Glutamatergic neuron (in vitro differentiated cells): ENCODE measurements at regions not wholly inside any gene's neighbourhood (a gene's known extent, or its start where the extent isn't known, plus 50 kb on each side); places are given as distances from the start of the nearest gene placed in this dataset.

Experiments used
- DNase-seq: peaks from one replicate; pipeline ENCODE4 v3.0.0; 2022
- H3K27ac Mint-ChIP-seq: one replicate; pipeline ENCODE4 v1.8.0; 2020; ENCODE audit warnings: mild to moderate bottlenecking, mixed read lengths, inconsistent platforms; ENCODE audit not compliant: unreplicated experiment
- H3K27me3 Mint-ChIP-seq: one replicate; pipeline ENCODE4 v1.8.0; 2020; ENCODE audit warnings: mild to moderate bottlenecking, moderate library complexity, mixed read lengths, inconsistent platforms; ENCODE audit not compliant: unreplicated experiment
- H3K36me3 Mint-ChIP-seq: one replicate; pipeline ENCODE4 v1.8.0; 2020; ENCODE audit warnings: mild to moderate bottlenecking, mixed read lengths, inconsistent platforms; ENCODE audit not compliant: unreplicated experiment
- H3K4me1 Mint-ChIP-seq: one replicate; pipeline ENCODE4 v1.8.0; 2020; ENCODE audit warnings: mild to moderate bottlenecking, low read depth, mixed read lengths, inconsistent platforms; ENCODE audit not compliant: unreplicated experiment
- H3K4me3 Mint-ChIP-seq: one replicate; pipeline ENCODE4 v1.8.0; 2020; ENCODE audit warnings: mild to moderate bottlenecking, mixed read lengths, inconsistent platforms; ENCODE audit not compliant: unreplicated experiment
- H3K9me3 Mint-ChIP-seq: one replicate; pipeline ENCODE4 v1.8.0; 2020; ENCODE audit warnings: mild to moderate bottlenecking, moderate library complexity, mixed read lengths, inconsistent platforms; ENCODE audit not compliant: unreplicated experiment
- CTCF ChIP-seq: fragments of 200-600 bp; sonication (generic); IDR thresholded peaks from one replicate; pipeline ENCODE4 v1.5.0; 2021; ENCODE audit not compliant: partially characterized antibody, unreplicated experiment

GRCh38 chr9:23438299-23438907 is 387.6 kb downstream of the ELAVL2 start:
- Mint-ChIP-seq H3K4me3 (no peak overlapping the region), H3K4me1 (no peaks in the 10 kb centered on the region), H3K9me3 (no peaks in the 10 kb centered on the region), H3K36me3 (no peaks in the 10 kb centered on the region), H3K27ac (no peak overlapping the region), H3K27me3 (peaks cover 2% of the 10 kb centered on the region)
- TF ChIP-seq CTCF, result no peak
- DNase-seq, result no peak

GRCh38 chr9:23441275-23441674 is 384.8 kb downstream of the ELAVL2 start:
- Mint-ChIP-seq H3K36me3 (no peaks in the 10 kb centered on the region), H3K4me3 (no peak overlapping the region), H3K27ac (no peak overlapping the region), H3K4me1 (peaks cover 6% of the 10 kb centered on the region), H3K27me3 (peaks cover 2% of the 10 kb centered on the region), H3K9me3 (no peaks in the 10 kb centered on the region)
- no peak for DNase-seq
- TF ChIP-seq CTCF, result no peak

GRCh38 chr9:23444658-23445057 is 381.4 kb downstream of the ELAVL2 start:
- Mint-ChIP-seq H3K27ac (no peak overlapping the region), H3K9me3 (no peaks in the 10 kb centered on the region), H3K4me3 (no peak overlapping the region), H3K36me3 (no peaks in the 10 kb centered on the region), H3K4me1 (peaks cover 10% of the 10 kb centered on the region), H3K27me3 (peaks cover 2% of the 10 kb centered on the region)
- DNase-seq, result no peak
- no peak for TF ChIP-seq CTCF

GRCh38 chr9:23447166-23447565 is 378.9 kb downstream of the ELAVL2 start:
- Mint-ChIP-seq H3K36me3 (no peaks in the 10 kb centered on the region), H3K4me1 (peaks cover 10% of the 10 kb centered on the region), H3K9me3 (no peaks in the 10 kb centered on the region), H3K27ac (no peak overlapping the region), H3K27me3 (no peaks in the 10 kb centered on the region), H3K4me3 (no peak overlapping the region)
- DNase-seq, result no peak
- TF ChIP-seq CTCF, result no peak

- no peak for DNase-seq
- H3K4me1 Mint-ChIP-seq, result peaks cover 10% of the 10 kb centered on the region
- H3K27ac Mint-ChIP-seq, result no peak overlapping the region
- TF ChIP-seq CTCF, result no peak
- H3K4me3 Mint-ChIP-seq, result no peak overlapping the region
- H3K27me3 Mint-ChIP-seq, result peaks cover under 1% of the 10 kb centered on the region
- no peaks in the 10 kb centered on the region for H3K9me3 Mint-ChIP-seq
- no peaks in the 10 kb centered on the region for H3K36me3 Mint-ChIP-seq
Measured at GRCh38 chr9:23447944-23448343, 378.1 kb downstream of the ELAVL2 start.
